SU-DHL-6 (cell line): ENCODE measurements at regions not wholly inside any gene's neighbourhood (a gene's known extent, or its start where the extent isn't known, plus 50 kb on each side); places are given as distances from the start of the nearest gene placed in this dataset.

Experiments
- H2AFZ ChIP-seq: fragments of 200-600 bp; sonication (generic); 2 replicates; pipeline ENCODE4 v1.6.1; 2014; ENCODE audit warnings: low read depth, mild to moderate bottlenecking, moderate library complexity, mixed read lengths, antibody characterized with exemption, low read length; ENCODE audit not compliant: severe bottlenecking
- H3F3A ChIP-seq: fragments of 200-600 bp; shearing (Covaris generic); 2 replicates; pipeline ENCODE4 v1.6.0; 2016; ENCODE audit warnings: antibody characterized with exemption, mild to moderate bottlenecking; ENCODE audit not compliant: insufficient read depth
- H3K27ac ChIP-seq: fragments of 200-600 bp; sonication (generic); 2 replicates; pipeline ENCODE4 v1.5.1; 2016; ENCODE audit warnings: low read depth, mild to moderate bottlenecking, low read length, moderate library complexity, mixed read lengths
- H3K27me3 ChIP-seq: fragments of 200-600 bp; sonication (generic), shearing (Covaris generic); 2 replicates; pipeline ENCODE4 v1.6.0; 2014; ENCODE audit warnings: mild to moderate bottlenecking, low read length
- H3K36me3 ChIP-seq: fragments of 200-600 bp; sonication (generic); 2 replicates; pipeline ENCODE4 v1.6.1; 2014; ENCODE audit warnings: mild to moderate bottlenecking, low read length, mixed read lengths
- H3K4me2 ChIP-seq: fragments of 300-600, 200-600 bp; shearing (Covaris generic), sonication (generic); 2 replicates; pipeline ENCODE4 v1.6.0; 2014; ENCODE audit warnings: low read length, low read depth, mild to moderate bottlenecking; ENCODE audit not compliant: poor library complexity, severe bottlenecking
- H3K4me3 ChIP-seq: fragments of 200-600 bp; sonication (generic); 2 replicates; pipeline ENCODE4 v1.5.1; 2014; ENCODE audit warnings: antibody characterized with exemption, low read length, mild to moderate bottlenecking, mixed read lengths; ENCODE audit not compliant: insufficient read depth, poor library complexity, severe bottlenecking
- H3K79me2 ChIP-seq: fragments of 200-600 bp; sonication (generic); 2 replicates; pipeline ENCODE4 v1.6.1; 2014; ENCODE audit warnings: mild to moderate bottlenecking, low read length, moderate library complexity; ENCODE audit not compliant: insufficient read depth
- H3K9ac ChIP-seq: fragments of 200-600 bp; sonication (generic); 2 replicates; pipeline ENCODE4 v1.7.0; 2014; ENCODE audit warnings: mild to moderate bottlenecking, low read length
- H3K9me2 ChIP-seq: fragments of 200-600 bp; sonication (generic); replicated peaks from 2 replicates; pipeline ENCODE4 v1.6.1; 2014; ENCODE audit warnings: low read length; ENCODE audit not compliant: insufficient read depth
- H3K9me3 ChIP-seq: fragments of 200-600 bp; sonication (generic); 2 replicates; pipeline ENCODE4 v1.6.1; 2014; ENCODE audit warnings: low read length, mixed read lengths; ENCODE audit not compliant: insufficient read depth
- H4K20me1 ChIP-seq: fragments of 200-600 bp; sonication (generic); 2 replicates; pipeline ENCODE4 v1.6.1; 2014; ENCODE audit warnings: low read depth, mild to moderate bottlenecking, antibody characterized with exemption, low read length, moderate library complexity, mixed read lengths
- EZH2phosphoT487 ChIP-seq: fragments of 200-600 bp; sonication (generic), shearing (Covaris generic); conservative IDR thresholded peaks from 2 replicates; pipeline ENCODE4 v1.6.1; 2018; ENCODE audit warnings: mild to moderate bottlenecking, antibody characterized with exemption, low read length, moderate library complexity, mixed read lengths
- TF ChIP-seq, protein P1 (sequence below): fragments of 200-600 bp; sonication (generic); IDR thresholded peaks from one replicate; pipeline ENCODE4 v1.5.1; 2017; ENCODE audit warnings: antibody characterized with exemption, mild to moderate bottlenecking, low read length, moderate library complexity; ENCODE audit not compliant: insufficient read depth, poor library complexity, severe bottlenecking

DNA sequence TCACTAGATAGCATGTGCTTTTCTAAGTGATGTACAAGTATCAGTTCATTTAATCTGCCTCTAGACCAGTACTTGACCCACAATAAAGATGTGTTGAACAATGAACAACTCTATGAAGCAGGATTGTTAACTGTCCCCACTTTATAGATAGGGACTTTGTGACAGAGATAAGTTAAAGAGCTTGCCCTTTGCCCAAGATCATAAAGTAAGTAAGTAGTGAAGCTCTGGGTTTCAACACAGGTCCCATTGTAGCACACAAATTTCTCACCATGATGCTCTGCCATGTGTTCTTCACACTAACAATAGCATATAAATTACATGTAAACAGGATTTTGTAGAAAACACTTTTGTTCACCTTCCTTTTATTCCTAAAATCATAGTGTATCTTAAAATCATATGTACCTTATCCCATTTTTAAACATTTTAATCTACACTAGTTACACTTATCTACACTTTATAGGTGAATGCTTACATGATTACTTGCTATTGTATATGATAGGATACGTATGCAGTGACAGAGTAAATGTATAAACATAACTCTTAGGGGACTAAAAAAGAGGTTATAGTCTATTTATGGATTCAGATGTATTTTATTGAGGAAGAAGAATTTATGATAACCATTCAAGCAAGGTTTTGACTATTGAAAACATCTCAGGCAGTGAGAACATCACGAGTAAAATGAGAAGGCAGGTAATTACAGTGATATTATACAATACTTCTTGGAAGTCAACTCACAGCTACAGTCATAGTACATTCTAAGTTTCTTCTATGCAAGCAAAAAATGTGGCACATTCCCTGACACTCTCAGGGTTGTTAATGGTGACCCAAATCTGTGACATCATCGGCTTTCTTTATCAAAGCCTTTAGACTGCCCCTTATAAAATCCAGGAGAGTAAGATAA lies 2275.1 kb downstream of the PCDH7 start:
- Histone ChIP-seq H2AFZ (no peak overlapping the region), H3F3A (no peaks in the 10 kb centered on the region), H3K4me3 (no peak overlapping the region), H3K27ac (no peak overlapping the region), H3K36me3 (no peaks in the 10 kb centered on the region), H3K79me2 (no peaks in the 10 kb centered on the region), H4K20me1 (no peaks in the 10 kb centered on the region), H3K4me2 (no peak overlapping the region), H3K9ac (no peak overlapping the region), H3K9me3 (no peaks in the 10 kb centered on the region), H3K9me2 (no peaks in the 10 kb centered on the region), H3K27me3 (no peaks in the 10 kb centered on the region)
- TF ChIP-seq EZH2phosphoT487: no peak
- TF ChIP-seq, protein P1, sequence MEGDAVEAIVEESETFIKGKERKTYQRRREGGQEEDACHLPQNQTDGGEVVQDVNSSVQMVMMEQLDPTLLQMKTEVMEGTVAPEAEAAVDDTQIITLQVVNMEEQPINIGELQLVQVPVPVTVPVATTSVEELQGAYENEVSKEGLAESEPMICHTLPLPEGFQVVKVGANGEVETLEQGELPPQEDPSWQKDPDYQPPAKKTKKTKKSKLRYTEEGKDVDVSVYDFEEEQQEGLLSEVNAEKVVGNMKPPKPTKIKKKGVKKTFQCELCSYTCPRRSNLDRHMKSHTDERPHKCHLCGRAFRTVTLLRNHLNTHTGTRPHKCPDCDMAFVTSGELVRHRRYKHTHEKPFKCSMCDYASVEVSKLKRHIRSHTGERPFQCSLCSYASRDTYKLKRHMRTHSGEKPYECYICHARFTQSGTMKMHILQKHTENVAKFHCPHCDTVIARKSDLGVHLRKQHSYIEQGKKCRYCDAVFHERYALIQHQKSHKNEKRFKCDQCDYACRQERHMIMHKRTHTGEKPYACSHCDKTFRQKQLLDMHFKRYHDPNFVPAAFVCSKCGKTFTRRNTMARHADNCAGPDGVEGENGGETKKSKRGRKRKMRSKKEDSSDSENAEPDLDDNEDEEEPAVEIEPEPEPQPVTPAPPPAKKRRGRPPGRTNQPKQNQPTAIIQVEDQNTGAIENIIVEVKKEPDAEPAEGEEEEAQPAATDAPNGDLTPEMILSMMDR: no peak

- TF ChIP-seq EZH2phosphoT487: no peak
- TF ChIP-seq, protein P1: no peak
- Histone ChIP-seq H3K9me2 (no peaks in the 10 kb centered on the region), H3K4me2 (no peak overlapping the region), H3K27ac (no peak overlapping the region), H3K79me2 (no peaks in the 10 kb centered on the region), H3K27me3 (no peaks in the 10 kb centered on the region), H3K9me3 (no peaks in the 10 kb centered on the region), H3F3A (no peaks in the 10 kb centered on the region), H4K20me1 (no peaks in the 10 kb centered on the region), H3K4me3 (no peak overlapping the region), H3K9ac (no peak overlapping the region), H2AFZ (no peak overlapping the region), H3K36me3 (no peaks in the 10 kb centered on the region)
These were observed 2293.1 kb downstream of the PCDH7 start for GRCh38 chr4:33013282-33013681.

- Histone ChIP-seq H3K9me2 (no peaks in the 10 kb centered on the region), H3K9me3 (no peaks in the 10 kb centered on the region), H3K9ac (no peak overlapping the region), H3K27me3 (no peaks in the 10 kb centered on the region), H3K4me3 (no peak overlapping the region), H2AFZ (no peak overlapping the region), H4K20me1 (no peaks in the 10 kb centered on the region), H3F3A (no peaks in the 10 kb centered on the region), H3K27ac (no peak overlapping the region), H3K36me3 (no peaks in the 10 kb centered on the region), H3K79me2 (no peaks in the 10 kb centered on the region), H3K4me2 (no peak overlapping the region)
- no peak for TF ChIP-seq EZH2phosphoT487
- TF ChIP-seq, protein P1: no peak
These were observed 2305.1 kb downstream of the PCDH7 start for GRCh38 chr4:33025236-33025635.
